Stimulated activated CD4-positive, alpha-beta T cell treated with anti-CD3 and anti-CD28 coated beads, TNF-alpha, amount 100 ng/mL, for 24 hours (primary cell): ENCODE measurements at regions not wholly inside any gene's neighbourhood (a gene's known extent, or its start where the extent isn't known, plus 50 kb on each side); places are given as distances from the start of the nearest gene placed in this dataset.

Source experiments
- DNase-seq, 3 experiments: peaks; one replicate each; pipeline ENCODE4 v3.0.0-alpha.2; 2020; ENCODE audit warnings: low read depth in 3 of 3

GRCh38 chr6:41428996-41429421 is 93.6 kb downstream of the NCR2 start:
- peak in 2 of 3 experiments; percentile 16 to 51 for DNase-seq

GRCh38 chr6:41429506-41430504 is 94.4 kb downstream of the NCR2 start:
- DNase-seq, result no peak

- no peak for DNase-seq
Observed at GRCh38 chr6:41430875-41431274, 95.5 kb downstream of the NCR2 start.

- no peak for DNase-seq
Observed at GRCh38 chr6:41432280-41432679, 96.9 kb downstream of the NCR2 start.

GRCh38 chr6:41434803-41435481 is 99.5 kb downstream of the NCR2 start:
- no peak for DNase-seq

GRCh38 chr6:41437604-41438003 is 102.2 kb downstream of the NCR2 start:
- DNase-seq, result no peak

GRCh38 chr6:41438746-41439145 is 103.3 kb downstream of the NCR2 start:
- no peak for DNase-seq

- no peak for DNase-seq
Observed at GRCh38 chr6:41439524-41440418, 104.4 kb downstream of the NCR2 start.

- no peak for DNase-seq
Observed at GRCh38 chr6:41440958-41441357, 105.2 kb upstream of the FOXP4 start.

- no peak for DNase-seq
Observed at GRCh38 chr6:41441598-41442351, 104.4 kb upstream of the FOXP4 start.

- DNase-seq, result no peak
Observed at GRCh38 chr6:41442352-41442672, 103.9 kb upstream of the FOXP4 start.

- DNase-seq, result no peak
Observed at GRCh38 chr6:41442800-41443501, 103.2 kb upstream of the FOXP4 start.

- no peak for DNase-seq
Observed at GRCh38 chr6:41443616-41444525, 102.3 kb upstream of the FOXP4 start.

GRCh38 chr6:41445261-41445660 is 100.9 kb upstream of the FOXP4 start:
- DNase-seq, result no peak

GRCh38 chr6:41446132-41446531 is 100.0 kb upstream of the FOXP4 start:
- no peak for DNase-seq

GRCh38 chr6:41446907-41447545 is 99.2 kb upstream of the FOXP4 start:
- DNase-seq, result no peak

- DNase-seq, result no peak
Observed at GRCh38 chr6:41448256-41448655, 97.9 kb upstream of the FOXP4 start.

- DNase-seq, result no peak
Observed at GRCh38 chr6:41449399-41450245, 96.6 kb upstream of the FOXP4 start.
